ENCODE measurements at regions not wholly inside any gene's neighbourhood (a gene's known extent, or its start where the extent isn't known, plus 50 kb on each side); places are given as distances from the start of the nearest gene placed in this dataset.

- no peak for DNase-seq
Measured at GRCh38 chr1:163664671-163665335, 343.0 kb downstream of the NUF2 start.

GRCh38 chr1:163668472-163668871, 346.7 kb downstream of the NUF2 start:
- DNase-seq: no peak

- DNase-seq: no peak
Measured at GRCh38 chr1:163670989-163671757, 349.4 kb downstream of the NUF2 start.

- DNase-seq: no peak
Measured at GRCh38 chr1:163672976-163673758, 351.4 kb downstream of the NUF2 start.

- no peak for DNase-seq
Measured at GRCh38 chr1:163673759-163674151, 352.0 kb downstream of the NUF2 start.

- no peak for DNase-seq
Measured at GRCh38 chr1:163674236-163674635, 352.5 kb downstream of the NUF2 start.

GRCh38 chr1:163684785-163685184, 363.0 kb downstream of the NUF2 start:
- DNase-seq: no peak

GRCh38 chr1:163692266-163692665, 370.5 kb downstream of the NUF2 start:
- DNase-seq: no peak

GRCh38 chr1:163697137-163697536, 375.4 kb downstream of the NUF2 start:
- no peak for DNase-seq

GRCh38 chr1:163701783-163702374, 380.1 kb downstream of the NUF2 start:
- DNase-seq: no peak

- no peak for DNase-seq
Measured at GRCh38 chr1:163703794-163704193, 382.0 kb downstream of the NUF2 start.

GRCh38 chr1:163706915-163707314, 385.2 kb downstream of the NUF2 start:
- no peak for DNase-seq

- DNase-seq: no peak
Measured at GRCh38 chr1:163709636-163710035, 387.9 kb downstream of the NUF2 start.

- no peak for DNase-seq
Measured at GRCh38 chr1:163712321-163712720, 390.6 kb downstream of the NUF2 start.

GRCh38 chr1:163720294-163720693, 398.5 kb downstream of the NUF2 start:
- DNase-seq: no peak

GRCh38 chr1:163725551-163725950, 403.8 kb downstream of the NUF2 start:
- DNase-seq: no peak

GRCh38 chr1:163730411-163730821, 408.7 kb downstream of the NUF2 start:
- DNase-seq: no peak

- no peak for DNase-seq
Measured at GRCh38 chr1:163737261-163737660, 415.5 kb downstream of the NUF2 start.

- DNase-seq: no peak
Measured at GRCh38 chr1:163744301-163744887, 422.6 kb downstream of the NUF2 start.

GRCh38 chr1:163745204-163745603, 423.4 kb downstream of the NUF2 start:
- no peak for DNase-seq

- DNase-seq: no peak
Measured at GRCh38 chr1:163747261-163747660, 425.5 kb downstream of the NUF2 start.

GRCh38 chr1:163747855-163748254, 426.1 kb downstream of the NUF2 start:
- no peak for DNase-seq
